ENCODE measurements at regions not wholly inside any gene's neighbourhood (a gene's known extent, or its start where the extent isn't known, plus 50 kb on each side); places are given as distances from the start of the nearest gene placed in this dataset.
"Not testable (repeated sequence)": the region's sequence is repeated elsewhere in the genome, so short reads cannot be mapped to it uniquely, and the experiment has no call there.

- no peaks in the 10 kb centered on the region for H3K36me3 ChIP-seq (ENCODE audit: low read depth, missing control alignments)
- no peaks in the 10 kb centered on the region for H3K9me3 ChIP-seq
- no peaks in the 10 kb centered on the region for H3K27me3 ChIP-seq
- WGBS, 2 donors, result 58 to 59% methylated on average over 6 of the region's 6 CpGs
- H3K4me3 ChIP-seq, result no peak overlapping the region
- TF ChIP-seq CTCF (IDR thresholded peaks at IDR 0.05), result no peak
- TF ChIP-seq POLR2A (IDR thresholded peaks at IDR 0.05), result no peak
- DNase-seq, result no peak
- intact Hi-C loops (cut with DNase I; ENCODE audit: low total_unique reads), result no loop called here
- no peak overlapping the region for H3K27ac ChIP-seq
- H3K4me1 ChIP-seq, result no peaks in the 10 kb centered on the region
These were observed 118.9 kb downstream of the ANXA2 start for GRCh38 chr15:60278879-60279278.

- TF ChIP-seq CTCF (IDR thresholded peaks at IDR 0.05) (no peak), POLR2A (IDR thresholded peaks at IDR 0.05) (no peak)
- no peaks in the 10 kb centered on the region for H3K4me1 ChIP-seq
- H3K4me3 ChIP-seq, result no peak overlapping the region
- no peak overlapping the region for H3K27ac ChIP-seq
- no peaks in the 10 kb centered on the region for H3K27me3 ChIP-seq
- no peaks in the 10 kb centered on the region for H3K36me3 ChIP-seq (ENCODE audit: low read depth, missing control alignments)
- 89 to 94% methylated on average over 2 of the region's 2 CpGs for WGBS, 2 donors
- H3K9me3 ChIP-seq, result no peaks in the 10 kb centered on the region
- DNase-seq, result no peak
- intact Hi-C loops (cut with DNase I; ENCODE audit: low total_unique reads), result no loop called here
These were observed 117.5 kb downstream of the ANXA2 start for GRCh38 chr15:60280259-60280658.

- TF ChIP-seq CTCF (IDR thresholded peaks at IDR 0.05), result no peak
- TF ChIP-seq POLR2A (IDR thresholded peaks at IDR 0.05), result no peak
- no peak overlapping the region for H3K4me3 ChIP-seq
- no peak for DNase-seq
- H3K36me3 ChIP-seq (ENCODE audit: low read depth, missing control alignments), result no peaks in the 10 kb centered on the region
- H3K9me3 ChIP-seq, result no peaks in the 10 kb centered on the region
- intact Hi-C loops (cut with DNase I; ENCODE audit: low total_unique reads), result no loop called here
- H3K4me1 ChIP-seq, result no peaks in the 10 kb centered on the region
- H3K27me3 ChIP-seq, result no peaks in the 10 kb centered on the region
- H3K27ac ChIP-seq, result no peak overlapping the region
These were observed 113.8 kb downstream of the ANXA2 start for GRCh38 chr15:60283936-60284335.

GRCh38 chr15:60295901-60296300 lies 101.9 kb downstream of the ANXA2 start:
- H3K4me1 ChIP-seq; H3K27me3 ChIP-seq; H3K4me3 ChIP-seq; intact Hi-C loops (cut with DNase I; ENCODE audit: low total_unique reads); H3K27ac ChIP-seq; DNase-seq; H3K9me3 ChIP-seq; H3K36me3 ChIP-seq (ENCODE audit: low read depth, missing control alignments): not testable (repeated sequence)
- 84 to 93% methylated on average over 5 of the region's 5 CpGs for WGBS, 2 donors

GRCh38 chr15:60297047-60297446 lies 100.7 kb downstream of the ANXA2 start:
- no peak for DNase-seq
- H3K4me1 ChIP-seq, result peaks cover 5% of the 10 kb centered on the region
- no peak for TF ChIP-seq CTCF (IDR thresholded peaks at IDR 0.05)
- no peak for TF ChIP-seq POLR2A (IDR thresholded peaks at IDR 0.05)
- no peak overlapping the region for H3K27ac ChIP-seq
- H3K36me3 ChIP-seq (ENCODE audit: low read depth, missing control alignments), result no peaks in the 10 kb centered on the region
- no peaks in the 10 kb centered on the region for H3K9me3 ChIP-seq
- H3K27me3 ChIP-seq, result no peaks in the 10 kb centered on the region
- intact Hi-C loops (cut with DNase I; ENCODE audit: low total_unique reads), result no loop called here
- 86 to 94% methylated on average over 3 of the region's 3 CpGs for WGBS, 2 donors
- no peak overlapping the region for H3K4me3 ChIP-seq

All from testis (tissue), 2 donors.